ENCODE measurements at regions not wholly inside any gene's neighbourhood (a gene's known extent, or its start where the extent isn't known, plus 50 kb on each side); places are given as distances from the start of the nearest gene placed in this dataset.
"Not testable (repeated sequence)": the region's sequence is repeated elsewhere in the genome, so short reads cannot be mapped to it uniquely, and the experiment has no call there.

DNA sequence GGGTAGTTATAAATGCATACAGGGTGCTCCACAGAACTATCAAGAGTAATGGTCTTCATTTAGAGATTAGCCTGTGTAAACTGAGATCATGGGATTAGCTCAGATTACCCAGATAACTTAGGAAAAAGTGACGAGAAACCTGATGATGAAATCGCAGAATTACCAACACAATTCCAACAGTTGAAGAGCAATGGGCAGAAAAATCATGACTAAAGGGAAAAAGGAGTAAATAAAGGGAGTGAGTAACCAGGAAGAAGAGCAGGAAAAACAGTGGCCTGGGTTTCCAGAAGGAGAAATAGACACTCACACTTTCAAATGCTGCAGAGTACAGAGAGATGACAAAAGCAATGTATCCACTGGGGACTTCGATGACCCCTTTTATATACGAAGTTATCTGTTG is 817.3 kb downstream of the TRIML1 start:
- no peak for DNase-seq

DNA sequence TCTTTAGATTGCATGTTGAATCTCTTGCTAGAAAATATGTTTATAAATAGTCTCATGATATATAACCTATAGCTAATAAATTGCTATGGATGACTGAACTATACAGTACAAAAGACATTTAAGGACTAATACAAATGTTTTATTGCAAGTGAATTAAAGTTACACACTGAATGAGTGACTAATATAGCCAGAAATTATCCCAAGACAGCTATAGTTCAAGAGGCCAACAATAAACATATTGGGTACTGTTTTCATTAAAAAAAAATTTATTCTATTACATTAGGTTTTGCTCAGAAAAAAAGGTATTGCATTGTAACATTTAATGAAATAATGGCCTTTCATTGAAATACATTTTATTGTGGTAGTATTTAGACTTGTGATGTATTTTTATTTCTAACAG is 819.1 kb downstream of the TRIML1 start:
- no peak for DNase-seq

DNA sequence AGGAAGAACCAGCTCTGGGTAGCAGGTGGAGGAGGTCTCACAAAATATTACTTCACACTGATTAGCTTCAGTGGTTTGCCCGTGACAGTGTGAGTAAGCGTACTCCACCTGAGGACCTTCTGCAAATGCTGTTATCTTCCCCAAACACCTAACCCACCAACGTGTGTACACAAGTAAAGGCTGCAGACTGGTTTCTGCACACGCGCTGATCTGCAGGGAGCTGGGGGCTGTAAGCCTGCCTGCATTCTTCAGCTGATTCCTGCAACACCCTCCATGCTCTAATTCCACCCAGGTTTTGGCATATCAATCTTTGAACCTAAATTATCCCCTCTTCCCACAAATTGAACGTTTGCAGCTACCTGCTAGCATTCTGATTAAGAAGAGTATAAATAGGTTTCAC is 820.2 kb downstream of the TRIML1 start:
- DNase-seq = no peak

DNA sequence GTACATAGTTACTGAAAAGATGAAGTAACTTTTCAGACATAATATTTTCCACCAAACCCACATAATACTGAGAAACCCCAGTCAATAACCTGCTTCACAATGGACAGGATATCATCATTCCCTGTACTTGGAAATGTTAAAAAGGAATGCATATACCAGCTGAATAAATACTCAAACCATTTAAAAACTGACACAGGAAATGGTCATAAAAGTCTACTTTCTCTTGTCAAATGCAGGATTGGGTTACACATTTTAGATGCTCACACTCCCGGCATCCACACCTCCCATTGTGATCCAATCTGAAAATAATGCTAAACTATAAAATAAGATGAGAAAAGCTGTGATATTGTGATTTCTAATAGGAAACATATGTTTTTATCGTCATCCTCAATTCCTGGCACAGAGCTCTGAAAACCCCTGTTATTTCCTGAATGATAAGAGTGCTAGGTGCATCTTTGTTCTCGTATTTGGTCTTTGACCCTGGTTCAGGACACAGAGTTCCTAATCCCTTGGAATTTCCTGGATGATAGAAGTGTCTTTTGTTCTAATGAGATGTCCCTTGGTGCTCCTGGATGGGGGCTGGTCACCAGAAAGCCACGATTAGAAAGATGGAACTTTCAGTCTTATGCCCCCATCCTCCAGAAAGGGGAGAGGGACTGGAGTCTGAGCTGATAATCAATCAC is 821.3 kb downstream of the TRIML1 start:
- no peak for DNase-seq

DNA sequence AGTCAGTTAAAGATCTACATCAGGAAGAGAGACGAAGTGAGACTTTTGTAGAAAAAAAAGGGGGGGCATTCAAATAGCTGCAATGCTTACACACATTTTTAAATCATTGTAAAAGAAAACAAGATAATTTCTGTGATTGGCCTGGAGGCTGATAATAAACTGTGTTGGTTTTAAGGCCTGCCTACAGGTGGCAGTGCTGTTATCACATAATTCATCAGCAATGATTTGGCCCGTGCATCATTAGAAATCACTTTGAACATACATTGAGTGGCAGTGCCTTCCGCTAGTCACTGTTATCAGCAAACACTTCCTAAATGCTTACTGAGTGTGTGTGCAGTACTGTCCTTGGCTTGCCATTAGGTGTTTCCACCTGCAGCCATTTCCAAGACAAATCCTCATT is 831.9 kb downstream of the TRIML1 start:
- DNase-seq = no peak

DNA sequence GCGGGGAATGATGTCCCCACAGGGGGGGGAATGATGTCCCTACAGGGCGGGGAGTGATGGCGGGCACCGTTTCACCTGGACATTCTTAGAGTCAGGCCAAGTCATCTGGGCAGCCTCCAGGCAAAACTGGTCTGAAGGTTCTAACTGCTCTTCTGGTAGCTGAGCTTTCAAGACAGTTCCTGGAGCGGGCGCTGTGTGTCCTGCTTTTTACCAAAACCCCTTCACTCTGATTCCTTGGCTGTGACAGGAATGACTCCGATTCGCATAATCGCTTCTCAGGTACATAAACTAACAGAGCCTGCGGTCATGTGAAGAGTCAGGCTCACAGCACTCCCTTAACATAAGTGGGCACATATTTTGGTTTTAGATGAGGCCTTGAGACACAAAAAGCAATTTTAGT is 836.0 kb downstream of the TRIML1 start:
- DNase-seq = no peak

DNA sequence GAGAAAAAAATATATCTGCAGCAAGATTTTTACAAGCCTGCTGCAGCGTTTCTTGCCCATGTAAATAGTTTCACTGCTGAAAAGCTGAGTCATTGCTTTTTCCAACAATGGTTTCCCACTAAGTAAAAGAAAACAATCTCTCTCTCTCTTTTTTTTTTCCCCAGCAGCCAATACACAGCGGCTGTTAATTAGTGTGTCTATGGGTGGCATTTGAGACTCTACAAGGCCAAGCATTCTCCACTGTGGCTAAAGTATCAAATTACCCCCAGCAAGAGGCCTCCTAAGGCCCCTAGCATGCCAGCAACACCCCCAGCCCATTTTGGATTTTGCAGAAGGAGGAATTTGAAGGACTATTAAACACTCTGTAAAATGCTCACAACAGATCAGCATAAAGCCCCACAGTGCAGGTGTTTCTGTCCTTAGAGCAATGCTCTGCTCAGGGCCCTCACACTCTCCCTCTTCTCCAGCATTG is 837.4 kb downstream of the TRIML1 start:
- DNase-seq = peak; percentile 3 to 4

DNA sequence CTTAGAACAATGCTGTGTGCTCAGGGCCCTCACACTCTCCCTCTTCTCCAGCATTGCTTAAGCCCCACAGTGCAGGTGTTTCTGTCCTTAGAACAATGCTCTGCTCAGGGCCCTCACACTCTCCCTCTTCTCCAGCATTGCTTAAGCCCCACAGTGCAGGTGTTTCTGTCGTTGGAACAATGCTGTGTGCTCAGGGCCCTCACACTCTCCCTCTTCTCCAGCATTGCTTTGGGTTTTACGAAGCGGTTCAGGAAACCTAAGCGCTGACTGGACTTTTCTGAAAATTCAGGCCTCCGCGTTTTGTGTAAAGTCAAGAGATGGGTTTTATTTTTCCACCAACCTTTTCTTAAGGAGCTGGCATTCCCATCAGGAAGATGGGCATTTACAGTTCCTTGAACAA is 838.0 kb downstream of the TRIML1 start:
- DNase-seq = not testable (repeated sequence)

DNA sequence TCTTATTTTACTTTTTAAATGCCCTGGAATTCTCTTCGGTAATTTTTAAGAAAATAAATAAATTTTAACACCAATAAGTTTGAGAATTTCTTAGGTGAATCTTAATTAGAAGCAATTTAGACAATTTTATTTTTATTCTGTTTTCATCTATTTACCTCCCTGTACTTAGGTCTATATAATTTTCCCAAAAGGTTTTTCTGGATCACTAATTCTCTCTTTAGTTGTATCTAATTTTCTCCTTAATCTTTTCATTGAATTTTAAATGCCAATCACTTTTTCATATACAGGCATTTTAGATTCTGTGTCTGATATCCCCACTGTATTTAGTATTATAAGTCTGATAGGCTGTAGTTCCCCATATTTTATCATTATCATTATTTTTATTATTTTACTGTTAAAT is 845.3 kb downstream of the TRIML1 start:
- no peak for DNase-seq

DNA sequence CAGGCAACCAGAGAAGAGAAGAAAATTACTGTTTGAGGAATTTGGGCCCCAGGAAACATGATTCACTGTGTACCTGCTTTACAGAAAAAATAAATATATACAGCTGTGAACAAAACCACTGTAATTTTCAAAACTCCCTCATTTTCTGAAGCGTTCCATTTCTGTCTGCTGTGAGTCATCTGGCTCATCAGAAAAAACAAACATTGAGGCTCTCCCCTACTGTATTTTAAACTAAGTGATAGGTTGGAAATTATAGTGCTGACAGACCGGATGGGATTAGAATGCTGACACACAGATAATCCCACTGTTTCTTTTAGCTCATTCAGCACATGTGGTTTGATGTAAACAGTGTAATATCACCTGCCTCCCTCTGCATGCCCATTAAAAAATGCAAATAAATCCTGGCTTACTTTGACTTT is 847.0 kb downstream of the TRIML1 start:
- DNase-seq = no peak

DNA sequence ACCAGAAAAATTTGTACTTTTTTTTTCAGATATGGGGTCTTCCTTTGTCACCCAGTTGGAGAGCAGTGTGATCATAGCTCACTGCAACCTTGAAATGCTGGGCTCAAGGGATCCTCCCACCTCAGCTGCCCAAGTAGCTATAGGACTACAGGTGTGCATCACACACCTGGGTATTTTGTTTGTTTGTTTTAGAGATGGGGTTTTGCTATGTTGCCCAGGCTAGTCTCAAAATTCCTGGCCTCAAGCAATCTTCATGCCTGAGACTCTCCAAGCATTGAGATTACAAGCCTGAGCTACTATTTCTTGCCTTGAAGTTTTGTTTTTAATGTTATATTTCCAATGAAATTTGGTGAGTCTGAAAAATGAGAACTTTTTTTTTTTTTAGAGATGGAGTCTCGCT is 847.8 kb downstream of the TRIML1 start:
- DNase-seq = no peak

DNA sequence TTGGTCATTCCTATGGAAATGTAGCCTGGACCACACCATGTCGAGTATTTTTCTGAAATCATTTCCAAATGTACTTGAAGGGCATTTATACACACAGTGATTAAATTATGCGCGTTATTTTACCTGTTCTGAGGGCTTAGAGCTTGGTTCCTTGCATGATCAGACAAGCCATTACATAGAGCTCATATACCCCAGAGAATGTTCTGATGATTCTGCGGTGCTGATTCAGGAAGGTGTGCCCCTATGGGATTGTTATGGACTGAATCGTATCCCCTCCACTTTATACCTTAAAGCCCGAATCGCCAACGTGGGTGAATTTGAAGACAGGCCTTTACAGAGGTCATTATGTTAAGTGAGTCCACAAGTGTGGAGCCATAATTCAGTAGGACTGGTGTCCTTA is 848.9 kb downstream of the TRIML1 start:
- DNase-seq = no peak

DNA sequence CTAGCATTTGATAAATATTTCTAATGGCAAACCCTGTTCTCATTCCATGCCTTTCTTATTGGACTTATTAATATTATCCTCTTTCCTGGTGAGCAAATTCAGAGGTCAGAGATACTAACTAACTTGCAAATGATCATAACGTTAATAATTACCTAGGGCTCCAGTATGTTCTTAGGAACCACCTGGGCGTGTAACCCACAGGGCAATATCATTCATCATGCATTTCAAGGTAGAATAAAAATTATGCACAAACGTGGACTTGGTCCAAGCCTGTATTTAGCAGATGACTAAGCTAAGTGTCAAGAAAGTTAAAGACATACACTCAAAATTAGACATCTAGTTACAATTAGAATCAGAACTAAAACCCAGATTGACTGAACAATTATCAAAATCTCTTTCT is 850.1 kb downstream of the TRIML1 start:
- DNase-seq = no peak

DNA sequence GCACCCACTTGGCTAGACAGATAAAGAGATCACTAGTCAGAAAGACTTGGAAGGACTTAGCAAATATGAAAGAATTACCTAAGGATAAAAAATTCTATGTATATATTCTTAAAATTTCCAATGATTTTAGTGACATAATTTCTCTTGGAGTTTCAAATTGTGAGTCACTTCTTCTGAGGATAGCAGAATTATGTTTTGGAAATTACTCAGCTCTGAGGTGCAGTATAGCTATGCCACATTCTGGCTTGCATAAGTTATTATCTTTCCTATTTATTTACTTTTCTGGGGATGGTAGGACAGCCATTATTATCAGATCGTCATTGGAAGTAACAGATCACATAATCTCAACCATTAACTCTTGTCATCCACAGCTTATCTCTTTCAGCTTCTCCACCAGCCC is 853.5 kb downstream of the TRIML1 start:
- DNase-seq = no peak

DNA sequence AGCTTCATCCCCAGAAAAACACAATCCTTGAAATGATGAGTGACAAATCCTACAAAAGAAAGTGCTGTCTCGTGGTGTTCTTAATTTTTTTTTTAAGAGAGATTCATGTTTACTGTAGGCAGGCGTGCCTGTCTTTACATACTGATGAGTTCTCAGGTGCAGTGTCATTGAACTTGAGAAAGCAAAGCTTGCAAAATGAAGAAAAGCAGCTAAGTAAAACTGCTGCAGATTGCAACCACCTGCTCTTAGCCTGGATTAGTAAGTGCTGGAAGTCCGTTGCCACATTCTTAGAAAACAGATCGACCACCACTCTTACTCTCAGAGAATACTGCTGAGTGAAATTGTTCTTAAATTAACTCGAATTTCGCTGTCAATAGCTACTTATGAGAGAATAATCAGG is 854.6 kb downstream of the TRIML1 start:
- no peak for DNase-seq

DNA sequence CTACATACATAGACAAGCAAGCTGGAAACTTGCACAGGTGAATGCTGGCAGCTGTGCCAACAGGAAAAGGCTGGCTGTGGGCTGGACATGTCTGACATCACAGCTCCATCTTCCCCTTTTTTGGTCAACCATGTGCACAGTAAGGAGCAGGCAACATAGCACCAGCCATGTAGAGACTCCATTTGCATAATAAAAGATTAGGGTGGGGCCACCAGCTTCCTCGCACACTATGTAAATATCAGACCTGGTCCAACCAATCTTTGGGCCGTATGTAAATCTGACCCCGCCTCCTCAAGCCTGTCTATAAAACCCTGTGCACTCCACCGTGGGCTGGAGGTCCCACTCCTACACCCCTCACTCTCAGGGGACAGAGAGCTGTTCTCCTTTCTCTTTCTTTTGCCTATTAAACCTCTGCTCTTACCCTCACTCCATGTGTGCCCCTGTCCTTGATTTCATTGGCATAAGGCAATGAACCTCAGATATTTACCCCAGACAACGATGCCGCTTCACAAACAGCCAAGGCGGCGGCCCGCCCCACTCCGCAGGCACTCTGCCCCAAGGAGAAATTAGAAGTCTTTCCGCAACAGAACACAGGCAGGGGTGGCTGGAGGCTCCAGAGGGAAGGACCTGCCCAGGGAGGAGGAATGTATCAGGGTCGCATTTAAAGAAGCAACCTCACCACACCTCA is 862.2 kb downstream of the TRIML1 start:
- no peak for DNase-seq

DNA sequence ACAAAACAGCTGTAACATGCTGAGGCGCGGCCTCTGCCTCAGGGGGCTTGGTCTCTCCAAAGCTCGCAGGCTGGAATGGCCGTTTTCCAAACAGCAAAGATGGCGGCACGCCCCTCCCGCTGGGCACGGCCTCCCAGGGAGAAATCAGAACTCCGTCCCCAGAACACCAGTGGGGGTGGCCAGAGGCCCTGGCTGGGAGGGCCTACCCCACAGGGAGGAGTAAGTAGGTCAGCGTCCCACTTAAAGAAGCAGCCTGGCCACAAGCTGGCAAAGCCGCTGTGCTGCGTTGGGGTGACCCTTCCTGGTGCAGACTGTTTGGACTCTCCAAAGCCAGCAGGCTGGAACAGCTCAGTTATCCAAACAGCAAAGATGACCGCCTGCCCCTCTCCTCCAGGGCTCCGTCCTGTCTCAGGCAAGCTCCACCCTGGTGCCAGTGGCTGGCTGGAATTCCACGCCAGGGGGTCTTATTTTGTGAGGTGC is 862.8 kb downstream of the TRIML1 start:
- DNase-seq = no peak

DNA sequence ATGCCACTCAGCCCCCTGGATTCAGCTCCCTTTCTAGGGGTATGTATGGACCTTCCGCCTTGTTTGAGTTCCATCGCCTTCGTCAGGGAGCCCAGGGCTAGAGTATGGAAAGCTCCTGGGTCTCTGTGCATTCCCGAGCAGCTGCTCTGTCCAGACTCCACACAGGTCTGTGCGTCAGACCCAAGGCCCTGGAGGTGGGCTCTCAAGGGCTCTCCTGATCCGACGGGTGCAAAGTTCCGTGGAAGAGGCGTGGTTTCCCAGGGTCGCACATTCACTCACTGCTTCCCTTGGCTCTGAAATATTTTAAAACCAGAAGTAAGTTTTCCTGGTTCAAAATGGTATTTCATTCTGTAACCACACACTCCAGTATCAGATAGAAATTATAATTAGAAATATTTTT is 863.2 kb downstream of the TRIML1 start:
- DNase-seq = no peak

DNA sequence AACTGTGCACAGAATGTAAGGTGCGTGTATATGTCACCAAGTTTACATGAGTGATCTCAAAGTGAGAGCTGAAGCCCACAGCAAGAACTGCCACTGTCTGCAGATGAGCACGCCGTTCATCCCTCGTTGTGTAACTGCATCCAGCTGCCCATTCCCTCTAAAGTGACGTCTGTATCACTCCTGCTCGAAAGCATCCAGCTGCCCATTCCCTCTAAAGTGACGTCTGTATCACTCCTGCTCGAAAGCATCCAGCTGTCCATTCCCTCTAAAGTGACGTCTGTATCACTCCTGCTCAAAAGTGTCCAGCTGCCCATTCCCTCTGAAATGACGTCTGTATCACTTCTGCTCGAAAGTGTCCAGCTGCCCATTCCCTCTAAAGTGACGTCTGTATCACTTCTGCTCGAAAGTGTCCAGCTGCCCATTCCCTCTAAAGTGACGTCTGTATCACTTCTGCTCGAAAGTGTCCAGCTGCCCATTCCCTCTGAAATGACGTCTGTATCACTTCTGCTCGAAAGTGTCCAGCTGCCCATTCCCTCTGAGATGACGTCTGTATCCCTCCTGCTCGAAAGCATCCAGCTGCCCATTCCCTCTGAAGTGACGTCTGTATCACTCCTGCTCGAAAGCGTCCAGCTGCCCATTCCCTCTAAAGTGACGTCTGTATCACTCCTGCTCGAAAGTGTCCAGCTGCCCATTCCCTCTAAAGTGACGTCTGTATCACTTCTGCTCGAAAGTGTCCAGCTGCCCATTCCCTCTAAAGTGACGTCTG is 871.4 kb downstream of the TRIML1 start:
- DNase-seq = not testable (repeated sequence)

DNA sequence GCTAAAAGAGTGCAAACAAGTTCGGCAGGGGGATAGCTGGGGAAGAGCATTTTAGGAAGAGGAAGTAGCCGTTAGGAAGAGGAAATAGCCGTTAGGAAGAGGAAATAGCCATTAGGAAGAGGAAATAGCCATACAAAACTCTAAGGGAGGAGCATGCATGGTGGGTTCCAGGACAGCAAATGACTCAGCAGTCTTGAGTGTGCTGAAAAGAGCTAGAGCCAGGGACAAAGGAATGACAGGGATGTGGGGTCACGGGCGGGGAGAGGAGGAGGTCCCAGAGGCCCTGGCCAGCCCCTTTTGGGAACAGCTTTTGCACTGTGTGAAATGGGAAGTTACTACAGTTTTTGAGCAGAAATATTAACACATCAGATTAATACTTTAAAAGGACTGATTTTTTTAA is 882.6 kb downstream of the TRIML1 start:
- no peak for DNase-seq

DNA sequence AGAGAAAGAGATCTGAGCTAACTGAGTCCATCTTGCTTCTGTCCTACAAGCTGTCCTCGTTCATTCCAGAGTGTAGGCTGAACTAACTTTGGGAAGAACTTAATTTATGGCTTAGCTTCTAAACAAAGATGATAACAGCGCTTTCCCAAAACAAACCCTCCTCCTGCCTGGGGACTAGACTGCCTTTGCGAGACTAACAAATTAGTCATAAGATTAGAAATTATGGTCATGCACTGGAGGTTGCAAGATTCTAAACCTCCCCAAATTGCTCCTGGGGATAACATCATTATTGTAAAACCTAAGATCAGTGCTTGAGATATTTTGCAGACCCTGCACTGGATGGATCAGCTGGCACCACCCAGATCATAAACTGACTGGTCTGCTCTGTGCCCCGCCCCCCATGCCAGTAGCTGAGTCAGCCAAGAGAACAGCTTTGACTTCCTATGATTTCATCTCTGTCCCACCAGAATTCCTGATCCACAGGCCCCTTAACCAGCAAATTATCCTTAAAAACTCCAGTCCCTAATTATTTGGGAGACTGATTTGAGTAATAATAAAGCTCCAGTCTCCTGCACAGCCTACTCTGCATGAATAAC is 883.3 kb downstream of the TRIML1 start:
- DNase-seq = no peak

DNA sequence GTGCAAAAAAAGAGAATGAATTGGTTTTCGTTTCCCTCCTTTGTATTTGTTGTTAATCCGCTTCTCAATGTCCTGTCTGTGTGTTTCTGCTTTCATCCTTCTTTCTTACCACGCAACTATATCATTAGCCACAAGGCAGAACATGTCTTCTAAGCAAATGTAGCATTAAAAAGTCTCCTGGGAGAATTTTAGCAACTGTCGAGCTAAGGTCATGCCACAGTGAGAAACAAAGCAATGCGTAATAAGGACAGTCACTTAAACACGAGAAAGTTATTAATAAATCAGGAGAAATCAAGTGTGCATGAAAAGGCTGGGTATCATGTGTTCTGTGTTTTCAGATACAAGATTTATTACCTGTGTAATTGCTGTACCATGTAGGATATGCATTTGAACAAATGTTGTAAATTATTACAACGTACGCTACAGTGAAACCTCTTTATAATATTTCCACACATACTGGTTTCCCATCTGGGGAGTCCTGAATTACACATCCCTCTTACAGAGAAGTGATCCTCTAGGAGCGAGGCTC is 890.8 kb downstream of the TRIML1 start:
- DNase-seq = no peak

All from right lung (tissue), 2 donors.